Colonic mucosa (tissue), 4 donors: ENCODE measurements at regions not wholly inside any gene's neighbourhood (a gene's known extent, or its start where the extent isn't known, plus 50 kb on each side); places are given as distances from the start of the nearest gene placed in this dataset.

Experiments
- DNase-seq: peaks from one replicate; pipeline ENCODE4 v3.0.0-alpha.2; 2020
- H3K27ac ChIP-seq: fragments of 200-600 bp; one replicate; pipeline ENCODE4 v1.8.0; 2021
- H3K27me3 ChIP-seq: fragments of 200-600 bp; one replicate; pipeline ENCODE4 v1.8.0; 2021
- H3K36me3 ChIP-seq: fragments of 200-600 bp; one replicate; pipeline ENCODE4 v1.8.0; 2021
- H3K4me1 ChIP-seq: fragments of 200-600 bp; one replicate; pipeline ENCODE4 v1.8.0; 2021; ENCODE audit warnings: mild to moderate bottlenecking
- H3K4me3 ChIP-seq: fragments of 200-600 bp; one replicate; pipeline ENCODE4 v1.8.0; 2021
- H3K9ac ChIP-seq, 2 donors: one replicate each; pipeline ENCODE4 v1.7.0; 2013; ENCODE audit warnings: control low read depth in 2 of 2, low read depth in 2 of 2, low read length in 2 of 2
- H3K9me3 ChIP-seq: fragments of 200-600 bp; one replicate; pipeline ENCODE4 v1.8.0; 2021
- intact Hi-C: fragments of 100-400 bp; cut with DNase I; formaldehyde crosslinking; loops from one replicate; pipeline ENCODE4 v1.14.1; 2022
- TF ChIP-seq, protein P1 (sequence below): fragments of 200-600 bp; IDR thresholded peaks from one replicate; pipeline ENCODE4 v1.8.0; 2022; ENCODE audit warnings: antibody characterized with exemption, mild to moderate bottlenecking
- donor health status: healthy.
- donor health status: DM: no; HTN: no; CAD: no.
- donor health status: DM: no; HTN: no; CAD: no.

DNA sequence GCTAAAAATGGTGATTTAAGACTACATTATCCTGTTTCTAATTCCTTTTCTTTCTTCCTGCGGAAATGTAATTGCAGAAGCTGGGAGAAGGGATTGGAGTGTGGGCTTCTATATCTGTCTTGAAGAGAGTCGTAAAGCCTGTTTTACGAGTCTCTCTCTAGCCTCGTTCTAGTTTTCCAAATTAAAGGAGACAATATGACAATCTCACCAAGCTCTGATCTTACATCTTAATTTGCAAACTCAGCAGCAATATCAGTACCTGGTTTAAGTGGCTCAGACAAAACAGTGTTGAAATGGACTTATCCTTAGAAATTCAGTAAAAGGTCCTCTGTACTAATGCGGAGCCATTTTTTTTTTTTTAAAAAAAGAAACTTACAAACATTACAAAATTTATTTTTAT is 349.5 kb upstream of the HAND2 start:
- Histone ChIP-seq H3K27ac (no peak overlapping the region), H3K9me3 (no peaks in the 10 kb centered on the region), H3K9ac (no peak overlapping the region), H3K36me3 (no peaks in the 10 kb centered on the region), H3K27me3 (no peaks in the 10 kb centered on the region), H3K4me3 (no peak overlapping the region), H3K4me1 (no peaks in the 10 kb centered on the region)
- no peak for DNase-seq
- intact Hi-C loops: no loop called here
- TF ChIP-seq, protein P1, sequence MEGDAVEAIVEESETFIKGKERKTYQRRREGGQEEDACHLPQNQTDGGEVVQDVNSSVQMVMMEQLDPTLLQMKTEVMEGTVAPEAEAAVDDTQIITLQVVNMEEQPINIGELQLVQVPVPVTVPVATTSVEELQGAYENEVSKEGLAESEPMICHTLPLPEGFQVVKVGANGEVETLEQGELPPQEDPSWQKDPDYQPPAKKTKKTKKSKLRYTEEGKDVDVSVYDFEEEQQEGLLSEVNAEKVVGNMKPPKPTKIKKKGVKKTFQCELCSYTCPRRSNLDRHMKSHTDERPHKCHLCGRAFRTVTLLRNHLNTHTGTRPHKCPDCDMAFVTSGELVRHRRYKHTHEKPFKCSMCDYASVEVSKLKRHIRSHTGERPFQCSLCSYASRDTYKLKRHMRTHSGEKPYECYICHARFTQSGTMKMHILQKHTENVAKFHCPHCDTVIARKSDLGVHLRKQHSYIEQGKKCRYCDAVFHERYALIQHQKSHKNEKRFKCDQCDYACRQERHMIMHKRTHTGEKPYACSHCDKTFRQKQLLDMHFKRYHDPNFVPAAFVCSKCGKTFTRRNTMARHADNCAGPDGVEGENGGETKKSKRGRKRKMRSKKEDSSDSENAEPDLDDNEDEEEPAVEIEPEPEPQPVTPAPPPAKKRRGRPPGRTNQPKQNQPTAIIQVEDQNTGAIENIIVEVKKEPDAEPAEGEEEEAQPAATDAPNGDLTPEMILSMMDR: no peak

GRCh38 chr4:173878701-173879100 is 348.7 kb upstream of the HAND2 start:
- Histone ChIP-seq H3K4me1 (no peaks in the 10 kb centered on the region), H3K9ac (no peak overlapping the region), H3K36me3 (no peaks in the 10 kb centered on the region), H3K4me3 (no peak overlapping the region), H3K27ac (no peak overlapping the region), H3K27me3 (no peaks in the 10 kb centered on the region), H3K9me3 (no peaks in the 10 kb centered on the region)
- intact Hi-C loops: no loop called here
- DNase-seq: peak; percentile 22
- TF ChIP-seq, protein P1: no peak

DNA sequence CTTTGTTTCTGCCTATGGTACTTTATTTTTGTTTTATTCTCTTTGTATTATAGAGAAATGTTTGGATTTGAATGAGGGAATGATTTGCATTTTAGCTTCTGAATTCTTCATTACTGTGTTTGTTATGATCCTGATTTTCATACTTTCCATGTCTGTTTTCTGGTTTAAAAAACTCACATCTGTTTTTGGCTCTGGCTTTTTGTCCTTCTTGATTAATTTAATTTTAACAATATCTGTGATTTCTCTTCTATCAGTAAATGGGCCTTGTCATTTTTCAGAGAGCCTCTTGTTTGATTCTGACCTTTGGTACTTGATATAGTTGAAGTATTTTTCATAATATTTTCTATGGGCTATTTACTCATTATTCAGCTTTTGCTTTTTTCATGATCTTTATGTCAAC is 341.6 kb upstream of the HAND2 start:
- Histone ChIP-seq H3K36me3 (no peaks in the 10 kb centered on the region), H3K27ac (no peak overlapping the region), H3K4me3 (no peak overlapping the region), H3K27me3 (no peaks in the 10 kb centered on the region), H3K4me1 (no peaks in the 10 kb centered on the region), H3K9me3 (no peaks in the 10 kb centered on the region), H3K9ac (no peak overlapping the region)
- DNase-seq: no peak
- TF ChIP-seq, protein P1: no peak
- intact Hi-C loops: no loop called here

GRCh38 chr4:173866322-173867026 is 336.4 kb upstream of the HAND2 start:
- intact Hi-C loops: no loop called here
- DNase-seq: no peak
- Histone ChIP-seq H3K27me3 (no peaks in the 10 kb centered on the region), H3K4me3 (no peak overlapping the region), H3K9me3 (no peaks in the 10 kb centered on the region), H3K27ac (no peak overlapping the region), H3K36me3 (no peaks in the 10 kb centered on the region), H3K4me1 (no peaks in the 10 kb centered on the region), H3K9ac (no peak overlapping the region)
- TF ChIP-seq, protein P1: no peak

DNA sequence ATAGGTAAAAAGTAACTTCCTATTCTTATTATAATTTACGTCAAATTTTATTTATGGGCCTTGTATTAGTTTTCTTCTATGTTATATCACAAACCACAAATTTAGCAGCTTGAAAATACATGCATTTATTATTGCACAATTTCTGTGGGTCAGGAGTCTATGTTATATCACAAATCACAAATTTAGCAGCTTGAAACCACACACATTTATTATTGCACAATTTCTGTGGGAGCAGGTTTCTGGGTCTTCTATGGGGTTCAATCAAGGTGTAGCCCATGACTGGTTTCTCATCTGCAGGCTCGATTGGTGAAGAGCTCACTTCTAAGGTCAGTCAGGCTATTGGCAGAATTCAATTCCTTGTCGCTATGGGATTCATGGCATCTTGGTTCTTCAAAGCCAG is 332.7 kb upstream of the HAND2 start:
- H3K36me3 ChIP-seq: no peaks in the 10 kb centered on the region
- no peak overlapping the region for H3K9ac ChIP-seq
- H3K4me3 ChIP-seq: no peak overlapping the region
- no peaks in the 10 kb centered on the region for H3K4me1 ChIP-seq
- no peaks in the 10 kb centered on the region for H3K9me3 ChIP-seq
- TF ChIP-seq, protein P1: no peak
- no peaks in the 10 kb centered on the region for H3K27me3 ChIP-seq
- intact Hi-C loops: no loop called here
- DNase-seq: no peak
- no peak overlapping the region for H3K27ac ChIP-seq
